IPS-NIHi7 (cell line): ENCODE measurements at regions not wholly inside any gene's neighbourhood (a gene's known extent, or its start where the extent isn't known, plus 50 kb on each side); places are given as distances from the start of the nearest gene placed in this dataset.
"Not testable (repeated sequence)": the region's sequence is repeated elsewhere in the genome, so short reads cannot be mapped to it uniquely, and the experiment has no call there.

Experiments
- DNase-seq: peaks from one replicate; pipeline ENCODE4 v3.0.0; 2012; ENCODE audit warnings: mixed read lengths; ENCODE audit errors: extremely low spot score

DNA sequence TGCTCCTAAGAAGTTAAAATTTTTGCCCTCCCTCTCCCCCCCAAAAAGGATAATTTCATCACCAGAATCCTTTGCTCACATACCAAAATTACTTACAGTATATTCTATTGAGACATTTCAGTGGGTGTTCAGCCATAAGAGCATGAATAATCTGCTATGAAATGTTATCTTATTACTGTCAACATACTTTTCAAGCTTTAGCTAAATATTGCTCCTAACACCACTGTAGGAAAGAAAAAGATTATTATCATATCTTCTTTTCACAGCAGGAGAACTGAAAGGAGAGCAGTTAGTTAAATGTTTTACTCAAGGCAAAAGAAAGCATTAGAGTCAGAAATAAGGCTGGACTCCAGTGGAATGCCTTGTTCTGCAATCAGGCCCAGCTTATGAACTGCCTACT, 231.0 kb upstream of the GYPA start:
- DNase-seq, result no peak

DNA sequence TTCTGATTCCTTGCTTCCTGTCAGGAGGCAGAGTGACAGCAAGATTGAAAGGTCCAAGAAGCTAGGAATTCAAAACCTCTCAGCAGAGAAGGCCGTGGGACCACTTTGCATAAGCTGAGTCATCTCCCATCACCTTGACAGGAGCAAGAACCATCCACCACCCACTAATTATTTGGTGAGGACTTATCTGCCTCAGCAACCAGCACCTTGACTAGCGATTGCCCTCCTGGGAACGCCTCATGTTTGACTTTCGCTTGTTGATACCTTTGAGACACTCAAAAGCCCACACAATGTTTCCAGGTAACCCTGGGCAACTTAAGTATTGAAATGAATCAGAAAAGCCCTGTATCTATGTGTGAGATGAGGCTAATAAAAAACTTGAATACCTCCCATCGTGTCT, 233.5 kb upstream of the GYPA start:
- DNase-seq, result peak; percentile 65

DNA sequence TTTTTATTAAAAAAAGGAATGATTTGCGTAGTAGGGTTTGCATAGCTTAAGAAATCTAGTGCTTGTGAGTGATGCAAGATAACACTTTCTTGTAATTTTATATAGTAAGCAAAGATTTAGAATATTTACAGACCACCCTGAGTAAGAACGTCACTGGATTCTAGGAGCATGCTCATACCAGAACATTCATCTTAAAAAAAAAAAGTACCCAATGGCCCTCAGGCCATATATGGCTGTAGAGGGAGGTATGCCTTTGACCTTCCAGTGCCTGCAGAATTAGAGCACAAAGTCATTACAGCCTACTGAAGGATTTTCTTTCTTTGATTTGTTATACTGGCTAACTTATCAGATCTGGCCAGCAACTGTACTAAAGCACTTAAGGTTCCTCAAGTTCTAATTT, 236.3 kb upstream of the GYPA start:
- no peak for DNase-seq

GRCh38 chr4:144384408-144384807, 243.9 kb upstream of the GYPA start:
- no peak for DNase-seq

DNA sequence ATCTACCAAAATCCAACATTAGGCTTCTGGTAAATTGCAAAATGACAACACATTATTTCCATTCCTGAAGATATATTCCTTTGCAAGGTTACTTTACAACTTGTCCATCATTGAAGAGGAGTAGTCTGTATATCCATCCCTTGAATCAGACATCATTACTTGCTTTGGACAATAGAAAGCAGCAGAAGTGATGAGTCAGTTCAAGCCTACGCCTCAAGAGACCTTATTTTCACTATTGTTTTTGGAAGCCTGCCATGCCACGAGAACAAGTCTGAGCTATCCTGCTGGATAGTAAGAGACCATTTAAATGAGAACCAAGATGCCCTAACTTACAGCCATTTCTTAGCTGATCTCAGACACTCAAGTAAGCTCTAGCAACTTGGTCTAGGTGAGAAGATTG, 246.0 kb upstream of the HHIP start:
- DNase-seq, result no peak

GRCh38 chr4:144402176-144402575, 243.8 kb upstream of the HHIP start:
- no peak for DNase-seq

DNA sequence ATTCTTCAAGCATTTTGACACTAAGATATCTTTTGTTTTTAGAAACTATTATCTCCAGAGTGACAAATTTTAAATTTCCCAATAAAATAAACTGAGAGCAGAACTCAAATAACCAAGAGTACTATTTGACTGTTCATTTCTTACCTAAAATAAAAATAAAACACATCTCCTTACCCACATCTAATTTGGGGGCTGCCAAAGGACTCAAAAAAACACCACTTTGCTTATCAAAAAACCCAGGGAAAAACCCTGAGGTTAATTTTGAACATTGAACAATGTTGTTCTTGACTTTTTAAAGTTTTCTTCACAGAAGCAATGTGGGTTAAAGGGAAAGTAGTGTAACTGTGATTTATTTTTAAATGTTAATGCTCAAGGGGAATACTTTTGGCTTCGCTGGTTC, 243.0 kb upstream of the HHIP start:
- no peak for DNase-seq

DNA sequence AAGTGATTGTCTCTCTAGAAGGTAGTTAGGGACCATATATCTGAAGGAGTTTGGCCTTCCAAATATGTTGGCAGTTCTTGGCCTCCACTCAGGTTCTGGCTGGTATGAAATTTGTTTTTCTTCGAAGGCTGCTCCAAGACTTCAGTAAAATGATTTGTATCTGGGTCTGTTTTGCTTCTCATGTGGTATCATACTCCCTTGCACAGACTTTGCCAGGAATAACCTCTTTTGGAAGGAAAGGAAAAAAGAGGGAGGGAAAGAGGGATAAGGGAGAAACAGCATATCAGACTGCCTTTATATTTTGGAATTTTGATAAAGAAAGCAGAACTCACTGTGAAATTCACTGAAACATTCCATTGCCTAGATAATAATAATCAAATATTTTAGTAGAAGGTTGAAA, 242.1 kb upstream of the HHIP start:
- DNase-seq, result no peak

GRCh38 chr4:144409525-144409924, 236.4 kb upstream of the HHIP start:
- DNase-seq, result no peak

DNA sequence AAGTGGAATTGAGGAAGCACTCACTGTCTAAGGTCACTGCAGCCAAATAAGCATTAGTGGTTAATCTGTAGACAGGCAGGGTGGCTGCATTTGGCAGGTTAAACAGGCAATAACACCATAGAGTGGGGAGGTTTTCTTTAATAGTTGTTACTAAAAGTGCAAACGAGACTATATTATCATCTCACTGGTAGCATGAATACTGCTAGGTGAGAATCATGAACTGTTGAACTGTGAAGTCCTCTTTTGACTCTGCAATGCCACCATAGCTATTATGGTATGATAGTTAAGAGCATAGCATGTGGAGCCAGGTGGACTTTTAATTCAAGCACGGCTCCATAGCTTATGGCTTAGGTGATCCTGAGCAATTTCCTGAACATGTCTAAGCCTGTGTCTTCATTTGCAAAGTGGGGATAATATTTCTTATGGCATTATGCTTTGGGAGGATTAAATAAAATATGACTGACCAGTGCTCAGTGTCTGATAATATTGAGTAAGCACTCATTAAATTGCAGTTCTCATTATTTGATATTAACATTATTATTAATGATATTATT, 235.6 kb upstream of the HHIP start:
- DNase-seq, result no peak

- DNase-seq, result no peak
These were observed 234.8 kb upstream of the HHIP start for GRCh38 chr4:144411119-144411518.

DNA sequence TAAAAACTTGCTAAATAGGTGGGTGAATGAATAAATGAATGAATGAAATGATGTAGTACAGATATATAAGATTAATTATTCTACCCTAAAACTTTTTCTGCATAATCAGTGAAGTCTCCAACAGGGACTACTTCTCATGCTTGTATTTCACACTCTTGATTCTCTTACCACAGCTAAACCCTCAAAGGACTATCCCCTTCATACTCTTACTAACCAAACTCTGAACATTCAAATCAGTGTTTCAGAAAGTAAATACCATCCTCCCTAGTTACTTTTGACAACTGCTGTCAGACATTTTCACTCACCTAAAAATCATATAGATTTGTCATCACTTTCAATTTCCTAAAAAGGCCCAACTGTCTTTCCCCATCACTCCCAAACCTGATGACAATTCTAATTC, 234.3 kb upstream of the HHIP start:
- DNase-seq, result no peak

- no peak for DNase-seq
These were observed 224.9 kb upstream of the HHIP start for GRCh38 chr4:144421056-144421455.

- peak; percentile 25 for DNase-seq
These were observed 224.0 kb upstream of the HHIP start for GRCh38 chr4:144421839-144422565.

- DNase-seq, result no peak
These were observed 222.0 kb upstream of the HHIP start for GRCh38 chr4:144423930-144424329.

DNA sequence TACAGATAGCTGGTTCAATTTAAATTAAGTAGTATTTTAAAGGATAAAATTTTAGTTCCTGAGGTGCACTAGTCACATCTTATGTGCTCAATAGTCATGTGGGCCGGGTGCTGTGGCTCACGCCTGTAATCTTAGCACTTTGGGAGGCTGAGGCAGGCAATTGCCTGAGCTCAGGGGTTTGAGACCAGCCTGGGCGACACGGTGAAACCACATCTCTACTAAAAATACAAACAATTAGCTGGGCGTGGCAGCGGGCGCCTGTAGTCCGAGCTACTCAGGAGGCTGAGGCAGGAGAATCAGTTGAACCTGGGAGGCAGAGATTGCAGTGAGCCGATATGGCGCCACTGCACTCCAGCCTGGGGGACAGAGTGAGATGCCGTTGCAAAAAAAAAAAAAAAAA, 219.9 kb upstream of the HHIP start:
- DNase-seq, result not testable (repeated sequence)

- no peak for DNase-seq
These were observed 203.2 kb upstream of the HHIP start for GRCh38 chr4:144442713-144443112.

- peak; percentile 21 for DNase-seq
These were observed 196.3 kb upstream of the HHIP start for GRCh38 chr4:144449611-144450010.

GRCh38 chr4:144450526-144450925, 195.4 kb upstream of the HHIP start:
- no peak for DNase-seq

DNA sequence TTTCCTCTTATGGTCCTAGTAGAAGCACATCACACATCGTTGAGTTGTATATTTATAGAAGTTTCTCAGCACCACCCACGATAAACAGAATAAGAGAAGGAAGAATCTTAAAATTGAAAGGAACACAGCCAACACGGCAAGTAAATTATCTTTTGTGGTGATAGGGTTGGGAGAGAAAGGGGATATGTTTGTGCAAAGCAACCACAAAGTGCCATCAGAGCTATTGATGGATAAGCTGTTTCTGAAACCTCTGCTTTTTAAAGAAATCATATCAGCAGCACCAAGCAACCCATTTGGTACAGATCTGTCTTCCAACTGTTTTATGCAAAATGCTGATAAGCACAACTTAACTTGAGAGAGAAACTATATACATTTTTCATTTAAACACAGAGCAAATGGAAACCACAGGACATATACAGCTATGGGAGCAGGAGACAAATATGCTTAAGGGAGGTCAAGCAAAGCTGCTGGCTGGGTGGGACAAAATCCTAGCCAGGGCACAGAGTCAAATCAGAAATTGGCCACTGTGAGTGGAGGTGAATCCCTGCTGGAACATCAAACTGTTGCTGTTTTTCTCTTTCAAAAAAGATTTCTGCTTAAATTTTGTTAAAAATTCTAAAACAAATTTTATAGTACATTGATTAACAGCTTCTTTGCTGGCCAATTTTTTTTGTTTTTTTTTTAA, 194.0 kb upstream of the HHIP start:
- no peak for DNase-seq

DNA sequence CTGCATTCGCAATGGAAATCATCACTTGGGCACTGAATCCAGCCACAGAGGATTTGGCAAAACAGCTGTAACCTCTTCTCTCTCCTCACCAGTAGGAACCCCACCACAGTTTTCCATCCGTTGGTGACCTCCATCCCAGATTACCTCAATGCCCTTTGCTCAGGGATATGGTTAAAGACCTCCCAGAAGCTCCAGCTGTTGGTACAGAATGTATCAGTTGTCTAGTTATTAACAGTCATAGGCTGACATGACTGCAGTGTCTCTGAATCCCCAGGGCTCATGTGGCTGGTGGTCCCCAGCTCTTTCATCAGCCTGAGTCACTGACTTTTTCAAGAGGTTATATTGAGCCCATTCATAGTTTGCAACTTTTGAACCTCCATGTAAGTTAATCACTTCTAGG, 189.8 kb upstream of the HHIP start:
- DNase-seq, result no peak

DNA sequence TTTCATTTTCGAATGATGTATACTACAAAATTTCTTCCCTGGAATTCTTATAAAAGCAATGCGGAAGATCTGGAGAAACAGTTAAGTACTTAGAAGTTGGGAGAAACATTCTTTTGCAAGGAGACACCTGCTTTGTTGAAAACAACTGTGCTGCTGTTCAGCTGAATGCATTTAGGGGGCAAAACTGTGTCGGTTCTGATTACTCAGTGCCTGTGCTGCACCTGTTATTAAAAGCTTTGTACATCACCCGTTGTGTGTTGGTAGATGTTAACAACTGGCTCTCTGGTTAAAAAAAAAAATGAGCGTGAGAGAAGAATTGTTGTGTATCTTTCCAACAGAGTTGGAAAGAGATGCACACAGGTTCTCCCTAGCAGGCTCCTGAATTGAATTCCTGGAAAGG, 184.1 kb upstream of the HHIP start:
- no peak for DNase-seq

- DNase-seq, result no peak
These were observed 182.7 kb upstream of the HHIP start for GRCh38 chr4:144463236-144463635.
